GM12892 (cell line): ENCODE measurements at regions not wholly inside any gene's neighbourhood (a gene's known extent, or its start where the extent isn't known, plus 50 kb on each side); places are given as distances from the start of the nearest gene placed in this dataset.
"Not testable (repeated sequence)": the region's sequence is repeated elsewhere in the genome, so short reads cannot be mapped to it uniquely, and the experiment has no call there.

Source experiments
- DNase-seq: peaks from one replicate; pipeline ENCODE4 v3.0.0; 2011; ENCODE audit not compliant: insufficient read length
- FAIRE-seq: peaks from 2 replicates; lab custom pipeline; 2011; peaks lifted over from hg19 to GRCh38; lab: Jason Lieb, UNC
- POLR2A ChIP-seq: IDR thresholded peaks from 2 replicates; pipeline ENCODE4 v1.6.1; 2011; ENCODE audit warnings: low read depth, low read length, control low read depth
- POLR2AphosphoS5 ChIP-seq: IDR thresholded peaks from 2 replicates; pipeline ENCODE4 v1.6.1; 2011; ENCODE audit warnings: low read depth, low read length, control low read depth
- TAF1 ChIP-seq: IDR thresholded peaks from 2 replicates; pipeline ENCODE4 v1.6.1; 2011; ENCODE audit warnings: low read depth, mild to moderate bottlenecking, control low read depth, low read length, borderline replicate concordance

GRCh38 chr7:101679653-101680173 is 50.6 kb upstream of the MYL10 start:
- not testable (repeated sequence) for FAIRE-seq, DNase-seq

GRCh38 chr7:101680406-101681145 is 51.5 kb upstream of the MYL10 start:
- FAIRE-seq: no peak
- TF ChIP-seq TAF1 (no peak), POLR2AphosphoS5 (no peak), POLR2A (no peak)
- no peak for DNase-seq

- no peak for FAIRE-seq
- TF ChIP-seq POLR2A: no peak
- TF ChIP-seq POLR2AphosphoS5: no peak
- TF ChIP-seq TAF1: no peak
- DNase-seq: no peak
Observed at GRCh38 chr7:101681170-101682007, 52.3 kb upstream of the MYL10 start.

GRCh38 chr7:101684983-101685330 is 55.9 kb upstream of the MYL10 start:
- FAIRE-seq: no peak
- TF ChIP-seq POLR2AphosphoS5 (no peak), TAF1 (no peak), POLR2A (no peak)
- no peak for DNase-seq

- no peak for DNase-seq
- no peak for FAIRE-seq
Observed at GRCh38 chr7:101686030-101686429, 56.9 kb upstream of the MYL10 start.

GRCh38 chr7:101687081-101687480 is 58.0 kb upstream of the MYL10 start:
- TF ChIP-seq POLR2AphosphoS5 (no peak), TAF1 (no peak), POLR2A (no peak)
- no peak for FAIRE-seq
- DNase-seq: no peak

More at GRCh38 chr7:101686030-101686429, 56.9 kb upstream of the MYL10 start:
- TF ChIP-seq TAF1 (no peak), POLR2AphosphoS5 (no peak), POLR2A (no peak)

GRCh38 chr7:101687791-101688182 is 58.7 kb upstream of the MYL10 start:
- TF ChIP-seq TAF1 (no peak), POLR2A (no peak), POLR2AphosphoS5 (no peak)
- FAIRE-seq: no peak
- DNase-seq: no peak

GRCh38 chr7:101688183-101688831 is 59.2 kb upstream of the MYL10 start:
- TF ChIP-seq POLR2A: no peak
- no peak for TF ChIP-seq TAF1
- TF ChIP-seq POLR2AphosphoS5: no peak
- FAIRE-seq (peak; percentile 90), DNase-seq (peak; percentile 92)

GRCh38 chr7:101688995-101689907 is 60.2 kb upstream of the MYL10 start:
- FAIRE-seq (peak; percentile 40), DNase-seq (no peak)
- TF ChIP-seq POLR2A (no peak), POLR2AphosphoS5 (no peak), TAF1 (no peak)

GRCh38 chr7:101690061-101690460 is 61.0 kb upstream of the MYL10 start:
- no peak for DNase-seq
- no peak for FAIRE-seq
- TF ChIP-seq TAF1 (no peak), POLR2A (no peak), POLR2AphosphoS5 (no peak)
